OCI-LY3 (cell line): ENCODE measurements at regions not wholly inside any gene's neighbourhood (a gene's known extent, or its start where the extent isn't known, plus 50 kb on each side); places are given as distances from the start of the nearest gene placed in this dataset.
"Not testable (repeated sequence)": the region's sequence is repeated elsewhere in the genome, so short reads cannot be mapped to it uniquely, and the experiment has no call there.

ENCODE experiments used
- H2AFZ ChIP-seq: fragments of 200-600, 300-600 bp; shearing (Covaris generic); 2 replicates; pipeline ENCODE4 v1.6.0; 2014; ENCODE audit warnings: antibody characterized with exemption, low read depth, low read length
- H3K27ac ChIP-seq: fragments of 200-600, 300-600 bp; sonication (generic); 2 replicates; pipeline ENCODE4 v1.5.1; 2014; ENCODE audit warnings: mild to moderate bottlenecking, low read length, moderate library complexity, mixed read lengths
- H3K27me3 ChIP-seq: fragments of 200-600, 300-600 bp; sonication (generic); 2 replicates; pipeline ENCODE4 v1.6.1; 2014; ENCODE audit warnings: low read depth, low read length, mixed read lengths
- H3K36me3 ChIP-seq: fragments of 200-600, 300-600 bp; sonication (generic); replicated peaks from 2 replicates; pipeline ENCODE3; 2014; ENCODE audit warnings: low read depth, low read length, mixed read lengths
- H3K4me1 ChIP-seq: fragments of 300-600, 200-600 bp; sonication (generic); 2 replicates; pipeline ENCODE4 v1.6.1; 2014; ENCODE audit warnings: low read length, mixed read lengths
- H3K4me2 ChIP-seq: fragments of 200-600, 300-600 bp; sonication (generic); 2 replicates; pipeline ENCODE4 v1.6.1; 2014; ENCODE audit warnings: low read length, mixed read lengths
- H3K4me3 ChIP-seq: fragments of 300-600, 200-600 bp; sonication (generic); 2 replicates; pipeline ENCODE4 v1.5.1; 2014; ENCODE audit warnings: antibody characterized with exemption, mild to moderate bottlenecking, low read length, moderate library complexity
- H3K79me2 ChIP-seq: fragments of 300-600, 200-600 bp; shearing (Covaris generic); 2 replicates; pipeline ENCODE4 v1.6.1; 2014; ENCODE audit warnings: mild to moderate bottlenecking, low read length, mixed read lengths
- H3K9ac ChIP-seq: fragments of 300-600, 200-600 bp; shearing (Covaris generic); 2 replicates; pipeline ENCODE4 v1.6.0; 2014; ENCODE audit warnings: mild to moderate bottlenecking, low read length, moderate library complexity
- H3K9me3 ChIP-seq: fragments of 200-600, 300-600 bp; shearing (Covaris generic); 2 replicates; pipeline ENCODE4 v1.6.1; 2014; ENCODE audit warnings: low read length, mixed read lengths; ENCODE audit not compliant: insufficient read depth
- H4K20me1 ChIP-seq: fragments of 200-600, 300-600 bp; sonication (generic); 2 replicates; pipeline ENCODE4 v1.6.1; 2016; ENCODE audit warnings: low read length, mixed read lengths; ENCODE audit not compliant: insufficient read depth
- EZH2phosphoT487 ChIP-seq: fragments of 200-600 bp; shearing (Covaris generic); IDR thresholded peaks from 2 replicates; pipeline ENCODE4 v1.6.1; 2018; ENCODE audit warnings: antibody characterized with exemption, mixed run types, low read depth
- TF ChIP-seq, protein P1 (sequence below): fragments of 200-600, 300-600 bp; sonication (generic); IDR thresholded peaks from 2 replicates; pipeline ENCODE4 v1.5.1; 2014; ENCODE audit warnings: antibody characterized with exemption, low read length, low read depth

DNA sequence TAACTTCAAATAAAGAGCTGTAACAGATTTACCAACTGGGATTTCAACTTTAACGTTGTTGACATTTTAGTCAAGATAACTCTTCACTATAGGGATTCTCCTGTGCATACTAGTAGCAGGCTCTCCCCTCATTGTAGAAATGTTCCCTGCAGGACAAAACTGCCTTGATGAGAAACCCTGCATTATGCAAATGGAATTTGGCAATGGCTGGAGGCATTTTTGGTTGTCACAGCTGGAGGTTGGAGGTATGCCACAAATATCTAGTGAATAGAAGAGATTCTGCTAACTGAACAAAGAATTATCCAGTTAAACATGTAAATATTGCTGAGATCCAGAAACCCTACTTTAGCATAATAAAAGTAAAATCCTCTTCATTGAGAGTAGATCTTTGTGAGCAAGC lies 928.8 kb upstream of the ALCAM start:
- no peak overlapping the region for H3K9ac ChIP-seq
- H3K4me3 ChIP-seq: no peak overlapping the region
- no peaks in the 10 kb centered on the region for H3K36me3 ChIP-seq
- peaks cover 10% of the 10 kb centered on the region for H3K4me1 ChIP-seq
- no peaks in the 10 kb centered on the region for H3K79me2 ChIP-seq
- H3K27ac ChIP-seq: no peak overlapping the region
- no peaks in the 10 kb centered on the region for H4K20me1 ChIP-seq
- no peaks in the 10 kb centered on the region for H3K27me3 ChIP-seq
- H3K9me3 ChIP-seq: no peaks in the 10 kb centered on the region
- no peak overlapping the region for H3K4me2 ChIP-seq
- TF ChIP-seq, protein P1, sequence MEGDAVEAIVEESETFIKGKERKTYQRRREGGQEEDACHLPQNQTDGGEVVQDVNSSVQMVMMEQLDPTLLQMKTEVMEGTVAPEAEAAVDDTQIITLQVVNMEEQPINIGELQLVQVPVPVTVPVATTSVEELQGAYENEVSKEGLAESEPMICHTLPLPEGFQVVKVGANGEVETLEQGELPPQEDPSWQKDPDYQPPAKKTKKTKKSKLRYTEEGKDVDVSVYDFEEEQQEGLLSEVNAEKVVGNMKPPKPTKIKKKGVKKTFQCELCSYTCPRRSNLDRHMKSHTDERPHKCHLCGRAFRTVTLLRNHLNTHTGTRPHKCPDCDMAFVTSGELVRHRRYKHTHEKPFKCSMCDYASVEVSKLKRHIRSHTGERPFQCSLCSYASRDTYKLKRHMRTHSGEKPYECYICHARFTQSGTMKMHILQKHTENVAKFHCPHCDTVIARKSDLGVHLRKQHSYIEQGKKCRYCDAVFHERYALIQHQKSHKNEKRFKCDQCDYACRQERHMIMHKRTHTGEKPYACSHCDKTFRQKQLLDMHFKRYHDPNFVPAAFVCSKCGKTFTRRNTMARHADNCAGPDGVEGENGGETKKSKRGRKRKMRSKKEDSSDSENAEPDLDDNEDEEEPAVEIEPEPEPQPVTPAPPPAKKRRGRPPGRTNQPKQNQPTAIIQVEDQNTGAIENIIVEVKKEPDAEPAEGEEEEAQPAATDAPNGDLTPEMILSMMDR: no peak
- TF ChIP-seq EZH2phosphoT487: no peak
- no peak overlapping the region for H2AFZ ChIP-seq

DNA sequence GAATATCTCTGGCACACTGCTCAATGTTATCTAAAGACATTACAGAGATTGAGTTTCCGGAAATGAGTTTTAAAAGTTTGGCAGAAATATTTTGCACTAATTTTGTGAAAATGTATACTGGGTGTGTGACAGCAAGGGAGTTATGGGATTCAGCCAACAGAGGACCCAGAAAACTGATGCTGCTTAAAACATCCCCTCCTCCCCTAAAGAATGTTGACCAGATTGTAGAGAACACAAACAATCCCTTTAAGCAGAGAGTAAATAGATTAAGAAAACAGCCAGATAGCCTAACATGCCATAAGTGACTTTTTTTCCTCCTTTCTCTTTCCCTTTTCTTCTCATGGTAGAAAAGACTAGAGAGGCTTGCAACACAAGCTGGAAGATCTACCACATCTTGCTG lies 928.0 kb upstream of the ALCAM start:
- TF ChIP-seq, protein P1: no peak
- no peak for TF ChIP-seq EZH2phosphoT487
- no peaks in the 10 kb centered on the region for H3K27me3 ChIP-seq
- no peaks in the 10 kb centered on the region for H3K79me2 ChIP-seq
- H3K9me3 ChIP-seq: no peaks in the 10 kb centered on the region
- H3K36me3 ChIP-seq: no peaks in the 10 kb centered on the region
- peaks cover 10% of the 10 kb centered on the region for H3K4me1 ChIP-seq
- H3K9ac ChIP-seq: no peak overlapping the region
- no peak overlapping the region for H3K27ac ChIP-seq
- H3K4me2 ChIP-seq: peak overlapping the region; percentile 12; the same call in 1 of the 2 replicates
- H2AFZ ChIP-seq: no peak overlapping the region
- no peak overlapping the region for H3K4me3 ChIP-seq
- H4K20me1 ChIP-seq: no peaks in the 10 kb centered on the region

DNA sequence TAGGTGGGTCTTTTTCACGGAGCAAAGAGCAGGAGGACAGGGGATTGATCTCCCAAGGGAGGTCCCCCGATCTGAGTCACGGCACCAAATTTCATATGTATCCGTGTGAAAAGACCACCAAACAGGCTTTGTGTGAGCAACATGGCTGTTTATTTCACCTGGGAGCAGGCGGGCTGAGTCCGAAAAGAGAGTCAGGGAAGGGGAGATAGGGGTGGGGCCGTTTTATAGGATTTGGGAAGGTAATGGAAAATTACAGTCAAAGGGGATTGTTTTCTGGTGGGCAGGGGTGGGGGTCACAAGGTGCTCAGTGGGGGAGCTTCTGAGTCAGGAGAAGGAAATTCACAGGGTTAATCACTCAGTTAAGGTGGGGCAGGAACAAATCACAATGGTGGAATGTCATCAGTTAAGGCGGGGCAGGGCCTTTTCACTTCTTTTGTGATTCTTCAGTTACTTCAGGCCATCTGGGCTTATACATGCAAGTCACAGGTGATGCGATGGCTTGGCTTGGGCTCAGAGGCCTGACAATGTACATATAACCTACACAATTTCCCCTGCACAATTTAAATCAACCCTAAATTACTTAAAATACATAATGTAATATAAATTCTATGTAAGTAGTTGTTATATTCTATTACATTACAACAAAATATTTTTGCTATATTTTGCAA lies 921.3 kb upstream of the ALCAM start:
- H4K20me1 ChIP-seq, H3K4me2 ChIP-seq, H3K27me3 ChIP-seq, H3K4me3 ChIP-seq, H3K4me1 ChIP-seq, H2AFZ ChIP-seq, H3K79me2 ChIP-seq, H3K36me3 ChIP-seq, H3K27ac ChIP-seq, H3K9ac ChIP-seq, H3K9me3 ChIP-seq: not testable (repeated sequence)

- TF ChIP-seq, protein P1: no peak
- no peak for TF ChIP-seq EZH2phosphoT487
- no peak overlapping the region for H3K27ac ChIP-seq
- no peaks in the 10 kb centered on the region for H3K27me3 ChIP-seq
- H3K9me3 ChIP-seq: no peaks in the 10 kb centered on the region
- H3K4me1 ChIP-seq: no peaks in the 10 kb centered on the region
- H3K9ac ChIP-seq: no peak overlapping the region
- H3K4me3 ChIP-seq: no peak overlapping the region
- H3K4me2 ChIP-seq: no peak overlapping the region
- H2AFZ ChIP-seq: no peak overlapping the region
- no peaks in the 10 kb centered on the region for H3K36me3 ChIP-seq
- H4K20me1 ChIP-seq: no peaks in the 10 kb centered on the region
- no peaks in the 10 kb centered on the region for H3K79me2 ChIP-seq
Observed at GRCh38 chr3:104447681-104448080, 919.0 kb upstream of the ALCAM start.

DNA sequence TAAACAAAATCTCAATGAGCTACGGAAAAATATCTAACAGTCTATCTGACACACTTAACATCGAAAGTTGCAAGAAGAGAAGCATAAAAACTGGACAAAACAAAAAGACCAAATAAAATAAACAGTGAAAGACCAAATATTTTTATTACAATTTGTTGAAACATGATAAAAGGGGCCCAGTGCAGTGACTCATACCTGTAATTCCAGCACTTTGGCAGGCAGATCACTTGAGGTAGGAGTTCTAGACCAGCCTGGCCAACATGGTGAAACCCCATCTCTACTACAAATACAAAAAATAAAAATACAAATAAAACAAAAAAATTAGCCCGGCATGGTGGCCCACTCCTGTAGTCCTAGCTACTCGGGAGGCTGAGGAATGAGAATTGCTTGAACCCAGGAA lies 914.0 kb upstream of the ALCAM start:
- no peak overlapping the region for H3K9ac ChIP-seq
- H3K27ac ChIP-seq: no peak overlapping the region
- no peaks in the 10 kb centered on the region for H3K79me2 ChIP-seq
- H3K4me1 ChIP-seq: no peaks in the 10 kb centered on the region
- TF ChIP-seq EZH2phosphoT487: no peak
- TF ChIP-seq, protein P1: no peak
- H3K36me3 ChIP-seq: no peaks in the 10 kb centered on the region
- H4K20me1 ChIP-seq: no peaks in the 10 kb centered on the region
- no peaks in the 10 kb centered on the region for H3K9me3 ChIP-seq
- H3K4me2 ChIP-seq: no peak overlapping the region
- no peaks in the 10 kb centered on the region for H3K27me3 ChIP-seq
- H3K4me3 ChIP-seq: no peak overlapping the region
- H2AFZ ChIP-seq: no peak overlapping the region
